ENCODE measurements at regions not wholly inside any gene's neighbourhood (a gene's known extent, or its start where the extent isn't known, plus 50 kb on each side); places are given as distances from the start of the nearest gene placed in this dataset.
"Not testable (repeated sequence)": the region's sequence is repeated elsewhere in the genome, so short reads cannot be mapped to it uniquely, and the experiment has no call there.

GRCh38 chrX:879756-880698 is 249.4 kb downstream of the SHOX start:
- not testable (repeated sequence) for DNase-seq

- DNase-seq = no peak
Observed at GRCh38 chrX:874061-874460, 243.5 kb downstream of the SHOX start.

GRCh38 chrX:873016-873415 is 242.4 kb downstream of the SHOX start:
- DNase-seq = no peak

GRCh38 chrX:872090-872489 is 241.5 kb downstream of the SHOX start:
- no peak for DNase-seq

- DNase-seq = no peak
Observed at GRCh38 chrX:871626-872025, 241.0 kb downstream of the SHOX start.

- no peak for DNase-seq
Observed at GRCh38 chrX:867966-868647, 237.5 kb downstream of the SHOX start.

GRCh38 chrX:867502-867901 is 236.9 kb downstream of the SHOX start:
- DNase-seq = no peak

GRCh38 chrX:866441-866990 is 235.9 kb downstream of the SHOX start:
- DNase-seq = no peak

- DNase-seq = no peak
Observed at GRCh38 chrX:865422-865821, 234.8 kb downstream of the SHOX start.

GRCh38 chrX:861921-862320 is 231.3 kb downstream of the SHOX start:
- no peak for DNase-seq

- DNase-seq = no peak
Observed at GRCh38 chrX:861340-861890, 230.8 kb downstream of the SHOX start.

GRCh38 chrX:859329-859728 is 228.7 kb downstream of the SHOX start:
- no peak for DNase-seq

GRCh38 chrX:858542-859078 is 228.0 kb downstream of the SHOX start:
- no peak for DNase-seq

- no peak for DNase-seq
Observed at GRCh38 chrX:857376-857775, 226.8 kb downstream of the SHOX start.

- no peak for DNase-seq
Observed at GRCh38 chrX:856566-857290, 226.1 kb downstream of the SHOX start.

- no peak for DNase-seq
Observed at GRCh38 chrX:853304-853703, 222.7 kb downstream of the SHOX start.

GRCh38 chrX:850471-850916 is 219.9 kb downstream of the SHOX start:
- no peak for DNase-seq

GRCh38 chrX:848386-848785 is 217.8 kb downstream of the SHOX start:
- no peak for DNase-seq

GRCh38 chrX:843306-843705 is 212.7 kb downstream of the SHOX start:
- no peak for DNase-seq

- DNase-seq = no peak
Observed at GRCh38 chrX:840556-840955, 210.0 kb downstream of the SHOX start.

GRCh38 chrX:838666-839065 is 208.1 kb downstream of the SHOX start:
- not testable (repeated sequence) for DNase-seq

- not testable (repeated sequence) for DNase-seq
Observed at GRCh38 chrX:835857-836256, 205.3 kb downstream of the SHOX start.

- DNase-seq = no peak
Observed at GRCh38 chrX:830532-830931, 199.9 kb downstream of the SHOX start.

Measured in activated CD4-positive, alpha-beta T cell treated with anti-CD3 and anti-CD28 coated beads, Interleukin-2, amount 50 U/mL, for 4 hours (primary cell).